22Rv1 (cell line): ENCODE measurements at regions not wholly inside any gene's neighbourhood (a gene's known extent, or its start where the extent isn't known, plus 50 kb on each side); places are given as distances from the start of the nearest gene placed in this dataset.

Source experiments
- ZFX ChIP-seq: fragments of 450-650 bp; IDR thresholded peaks from 2 replicates; pipeline ENCODE4 v1.6.1; 2017; ENCODE audit warnings: antibody characterized with exemption, borderline replicate concordance
- TF ChIP-seq, protein P1 (sequence below): fragments of 450-650 bp; IDR thresholded peaks from 2 replicates; pipeline ENCODE4 v1.5.1; 2017; ENCODE audit warnings: mild to moderate bottlenecking

DNA sequence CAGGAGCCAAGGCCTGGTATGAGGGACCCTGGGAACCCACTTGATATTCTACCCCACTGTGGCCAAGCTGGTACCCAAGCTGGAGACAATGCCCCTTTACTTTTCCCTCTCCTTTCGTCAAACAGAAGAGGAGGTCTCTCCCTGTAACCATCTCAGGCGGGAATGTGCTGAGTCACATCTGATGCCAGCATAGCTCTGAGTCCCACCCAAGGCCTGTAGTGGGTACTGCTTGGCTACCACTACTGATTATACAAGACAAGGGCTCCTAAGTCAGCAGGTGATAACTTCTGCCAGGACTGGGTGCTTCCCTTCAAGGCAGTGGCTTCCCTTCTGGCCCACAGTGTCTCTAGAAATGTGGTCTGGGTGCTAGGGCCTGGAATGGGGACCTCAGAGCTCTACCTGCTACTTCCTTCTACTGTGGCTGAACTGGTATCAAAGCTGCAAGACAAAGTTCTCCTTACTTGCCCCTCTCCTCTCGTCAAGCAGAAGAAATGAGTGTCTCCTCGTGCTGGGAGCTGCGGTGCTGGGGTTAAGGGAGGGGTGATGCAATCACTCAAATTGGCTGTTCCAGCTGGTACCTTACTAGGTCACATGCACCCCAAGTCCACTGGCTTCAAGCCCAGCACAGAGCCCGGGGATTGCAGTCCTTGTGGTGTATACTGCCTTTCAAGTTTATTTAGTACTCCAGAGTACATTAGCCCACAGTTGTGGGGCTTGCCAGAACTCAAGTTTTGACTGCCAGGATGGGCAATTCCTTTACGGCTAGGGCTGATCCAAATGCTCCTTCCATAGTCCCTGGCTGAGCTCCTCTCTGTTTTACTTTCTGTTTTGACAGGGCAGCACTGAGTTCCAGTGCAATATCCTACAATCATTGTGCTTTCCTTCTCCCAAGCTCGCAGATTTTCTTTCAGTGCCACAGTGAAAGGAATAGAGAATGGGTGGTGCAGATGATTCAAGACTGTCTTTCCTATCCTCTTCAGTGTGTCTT is 419.7 kb upstream of the CNTN5 start:
- TF ChIP-seq, protein P1, sequence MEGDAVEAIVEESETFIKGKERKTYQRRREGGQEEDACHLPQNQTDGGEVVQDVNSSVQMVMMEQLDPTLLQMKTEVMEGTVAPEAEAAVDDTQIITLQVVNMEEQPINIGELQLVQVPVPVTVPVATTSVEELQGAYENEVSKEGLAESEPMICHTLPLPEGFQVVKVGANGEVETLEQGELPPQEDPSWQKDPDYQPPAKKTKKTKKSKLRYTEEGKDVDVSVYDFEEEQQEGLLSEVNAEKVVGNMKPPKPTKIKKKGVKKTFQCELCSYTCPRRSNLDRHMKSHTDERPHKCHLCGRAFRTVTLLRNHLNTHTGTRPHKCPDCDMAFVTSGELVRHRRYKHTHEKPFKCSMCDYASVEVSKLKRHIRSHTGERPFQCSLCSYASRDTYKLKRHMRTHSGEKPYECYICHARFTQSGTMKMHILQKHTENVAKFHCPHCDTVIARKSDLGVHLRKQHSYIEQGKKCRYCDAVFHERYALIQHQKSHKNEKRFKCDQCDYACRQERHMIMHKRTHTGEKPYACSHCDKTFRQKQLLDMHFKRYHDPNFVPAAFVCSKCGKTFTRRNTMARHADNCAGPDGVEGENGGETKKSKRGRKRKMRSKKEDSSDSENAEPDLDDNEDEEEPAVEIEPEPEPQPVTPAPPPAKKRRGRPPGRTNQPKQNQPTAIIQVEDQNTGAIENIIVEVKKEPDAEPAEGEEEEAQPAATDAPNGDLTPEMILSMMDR, result no peak
- no peak for TF ChIP-seq ZFX
